Heart left ventricle (tissue), 16 donors: ENCODE measurements at regions not wholly inside any gene's neighbourhood (a gene's known extent, or its start where the extent isn't known, plus 50 kb on each side); places are given as distances from the start of the nearest gene placed in this dataset.
A peak's percentile ranks its signal among the peaks of the same experiment; 100 is the strongest.

Experiments used
- ATAC-seq, 4 donors: fragments of 200-7000 bp; cut with Tn5 transposase; one replicate each; pipeline ENCODE4 v1.9.1; 2020 to 2022; ENCODE audit warnings: moderate library complexity in 4 of 4, mild to moderate bottlenecking in 3 of 4, moderate number of reproducible peaks in 1 of 4
- DNase-seq, 5 donors: peaks; one replicate each; pipeline ENCODE4 v3.0.0-alpha.2; 2020
- H3K27ac ChIP-seq, 12 donors: fragments of 200-600 bp; sonication (generic) in 4 of 12; one replicate each; pipeline versions ENCODE4 v1.5.0 to v1.8.0; 2016 to 2022; ENCODE audit warnings: mild to moderate bottlenecking in 2 of 12
- H3K27me3 ChIP-seq, 9 donors: fragments of 200-600 bp; sonication (generic) in 2 of 9; one replicate each; pipeline versions ENCODE4 v1.5.1 to v1.8.0; 2016 to 2022; ENCODE audit warnings: mild to moderate bottlenecking in 3 of 9
- H3K36me3 ChIP-seq, 9 donors: fragments of 200-600 bp; sonication (generic) in 2 of 9; one replicate each; pipeline versions ENCODE4 v1.5.0 to v1.8.0; 2018 to 2022; ENCODE audit warnings: mild to moderate bottlenecking in 2 of 9
- H3K4me1 ChIP-seq, 12 donors: fragments of 200-600 bp; sonication (generic) in 4 of 12; one replicate each; pipeline versions ENCODE4 v1.5.0 to v1.8.0; 2016 to 2022; ENCODE audit warnings: mild to moderate bottlenecking in 3 of 12
- H3K4me3 ChIP-seq, 12 donors: fragments of 200-600 bp; sonication (generic) in 4 of 12; one replicate each; pipeline versions ENCODE4 v1.5.0 to v1.8.0; 2017 to 2022; ENCODE audit warnings: mild to moderate bottlenecking in 9 of 12, moderate library complexity in 4 of 12
- H3K9me3 ChIP-seq, 12 donors: fragments of 200-600 bp; sonication (generic) in 4 of 12; one replicate each; pipeline versions ENCODE4 v1.5.0 to v1.8.0; 2016 to 2022; ENCODE audit warnings: mild to moderate bottlenecking in 1 of 12
- POLR2A ChIP-seq, 2 donors: fragments of 450-650 bp; IDR thresholded peaks; one replicate each; pipeline ENCODE4 v1.6.1; 2017; ENCODE audit warnings: antibody characterized with exemption in 2 of 2, mild to moderate bottlenecking in 2 of 2, moderate library complexity in 2 of 2
- WGBS, 4 donors: extraction: QIAGEN DNeasy Blood & Tissue Kit in 2 of 4; methylation state at CpG; one replicate each; pipeline versions ENCODE4 v1.1.5 to v1.1.7; 2013 to 2018; 5-methylcytosine and 5-hydroxymethylcytosine counted together
- intact Hi-C, 10 donors: fragments of 100-400 bp; cut with DNase I; formaldehyde crosslinking; loops; one replicate each; pipeline versions ENCODE4 v1.11.1 to v1.14.2; 2022
- TF ChIP-seq, protein P1 (sequence below), 12 donors: fragments of 200-600 bp; sonication (generic) in 4 of 12; IDR thresholded peaks; one replicate each; pipeline versions ENCODE4 v1.5.0 to v1.8.0; 2018 to 2022; ENCODE audit warnings: antibody characterized with exemption in 12 of 12, mild to moderate bottlenecking in 5 of 12
- donor health status: ischemic (EF 13 %, LVEDD 7.1; RV severe dilation, severe dysfunction).
- donor health status: healthy with polysubstance abuse.
- donor health status: DM: no; HTN: yes; CAD: no.
- donor health status: DM: no; HTN: no; CAD: no.
- donor health status: ischemic (EF 25% LVEDD 6.9; RV normal size, moderate dysfunction).
- donor health status: ischemic (EF 25% LVEDD 5.7; RV mildly dilated, moderate dysfunction).
- donor health status: healthy.
- donor health status: DM: yes; HTN: yes; CAD: no.
- donor health status: ischemic (EF 35%, LVEDD 5.7; RV mildly dilated, moderate dysfunction).
- donor health status: nonischemic (EF 11% LVEDD 7.7; RV severe dilation, severe dysfunction).
- donor health status: DM: yes; HTN: yes; CAD: no.
- donor health status: PGD.
- donor health status: ischemic (EF 29% LVEDD 5.4; RV normal size, mild dysfunction).
- donor health status: nonischemic (EF 23%, LVEDD 6.1; RV moderate dilation, normal function).

DNA sequence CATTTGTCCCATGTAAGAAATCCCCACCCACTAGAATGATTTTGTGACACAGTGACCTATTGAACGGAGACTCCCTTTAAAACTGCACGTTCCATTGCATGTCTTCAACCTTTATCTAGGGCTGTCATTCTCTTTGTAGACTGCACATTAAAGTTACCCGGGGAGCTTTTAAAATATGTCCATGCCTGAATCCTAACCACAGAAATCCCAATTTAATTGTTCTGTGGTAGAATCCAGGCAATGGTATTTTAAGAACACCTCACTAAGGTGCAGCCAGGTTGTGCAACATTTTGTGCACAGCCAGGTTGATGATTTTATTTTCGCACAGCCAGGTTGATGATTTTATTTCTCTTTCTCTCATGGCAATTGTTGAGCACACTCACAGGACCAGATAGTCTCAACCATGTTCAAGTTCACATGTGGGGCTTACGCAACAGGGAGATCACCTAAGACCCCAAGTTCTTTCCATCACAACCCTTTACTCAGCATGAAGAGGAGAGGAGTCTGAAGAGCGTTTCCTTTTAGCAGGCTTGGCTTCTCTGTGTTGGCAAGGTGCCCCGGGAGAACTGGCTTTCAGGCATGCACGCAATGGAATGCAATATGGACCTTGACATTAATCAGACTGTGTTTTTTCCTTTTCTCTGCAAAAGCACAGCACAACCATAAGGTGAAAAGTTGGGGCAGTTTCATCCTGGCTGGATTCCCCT, 467.3 kb upstream of the ETAA1 start:
- ATAC-seq, result peak in 2 of 4 donors; percentile 53 to 56
- intact Hi-C loops, result no loop called here
- Histone ChIP-seq H3K4me1 (no peaks in the 10 kb centered on the region), H3K4me3 (no peak overlapping the region), H3K9me3 (no peaks in the 10 kb centered on the region), H3K27me3 (peaks cover 0 to 4% (median 0%) of the 10 kb centered on the region in 9 donors), H3K36me3 (no peaks in the 10 kb centered on the region), H3K27ac (no peak overlapping the region)
- WGBS, 4 donors, result 30 to 39% (median 34%) methylated on average over 8 of the region's 8 CpGs
- DNase-seq, result peak; percentile 20 to 66 (median 40)
- TF ChIP-seq, protein P1, sequence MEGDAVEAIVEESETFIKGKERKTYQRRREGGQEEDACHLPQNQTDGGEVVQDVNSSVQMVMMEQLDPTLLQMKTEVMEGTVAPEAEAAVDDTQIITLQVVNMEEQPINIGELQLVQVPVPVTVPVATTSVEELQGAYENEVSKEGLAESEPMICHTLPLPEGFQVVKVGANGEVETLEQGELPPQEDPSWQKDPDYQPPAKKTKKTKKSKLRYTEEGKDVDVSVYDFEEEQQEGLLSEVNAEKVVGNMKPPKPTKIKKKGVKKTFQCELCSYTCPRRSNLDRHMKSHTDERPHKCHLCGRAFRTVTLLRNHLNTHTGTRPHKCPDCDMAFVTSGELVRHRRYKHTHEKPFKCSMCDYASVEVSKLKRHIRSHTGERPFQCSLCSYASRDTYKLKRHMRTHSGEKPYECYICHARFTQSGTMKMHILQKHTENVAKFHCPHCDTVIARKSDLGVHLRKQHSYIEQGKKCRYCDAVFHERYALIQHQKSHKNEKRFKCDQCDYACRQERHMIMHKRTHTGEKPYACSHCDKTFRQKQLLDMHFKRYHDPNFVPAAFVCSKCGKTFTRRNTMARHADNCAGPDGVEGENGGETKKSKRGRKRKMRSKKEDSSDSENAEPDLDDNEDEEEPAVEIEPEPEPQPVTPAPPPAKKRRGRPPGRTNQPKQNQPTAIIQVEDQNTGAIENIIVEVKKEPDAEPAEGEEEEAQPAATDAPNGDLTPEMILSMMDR (IDR thresholded peaks at IDR 0.05), result no peak
- no peak for TF ChIP-seq POLR2A (IDR thresholded peaks at IDR 0.05)

DNA sequence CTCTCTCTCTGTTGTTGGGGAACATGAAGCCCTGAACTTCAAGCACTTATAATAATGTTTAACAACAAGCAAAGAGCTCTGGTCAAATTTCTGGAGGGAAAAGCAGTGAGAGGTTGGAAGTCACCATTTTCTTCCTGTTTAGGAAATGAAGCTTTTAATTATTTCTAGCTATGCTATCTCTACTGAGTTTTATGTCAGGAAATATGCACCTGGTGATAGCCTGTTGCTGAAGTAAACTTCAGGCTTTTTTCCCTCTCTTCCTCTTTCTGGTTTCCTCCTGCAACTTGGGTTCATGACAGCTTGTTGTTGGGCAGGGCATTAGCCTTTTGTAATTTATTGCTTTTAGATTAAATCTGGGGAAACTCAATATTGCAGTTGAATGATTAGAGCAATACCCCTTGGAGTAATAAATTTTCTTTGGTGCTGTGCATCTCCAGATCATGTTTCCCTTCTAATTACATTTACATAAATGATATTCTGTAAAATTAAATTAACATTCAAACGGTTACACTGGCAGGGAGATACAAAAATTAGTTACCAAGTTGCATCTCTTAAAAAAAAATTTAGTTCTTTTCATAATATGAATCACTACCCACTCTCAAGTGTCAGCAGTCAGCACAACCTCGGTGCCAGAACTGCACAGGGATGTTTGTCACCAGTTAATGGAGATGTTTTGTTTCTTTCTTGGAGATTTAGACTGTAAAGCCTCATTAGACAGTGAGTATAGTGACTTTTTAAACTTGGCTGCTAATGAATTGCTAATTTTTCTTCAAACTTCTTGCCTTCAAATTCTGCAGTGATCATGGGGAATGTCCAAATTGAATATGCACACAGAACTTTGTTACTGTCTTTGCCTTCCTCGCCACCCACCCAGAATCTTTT, 466.6 kb upstream of the ETAA1 start:
- no peak overlapping the region for H3K4me3 ChIP-seq
- peaks cover 0 to 4% (median 0%) of the 10 kb centered on the region in 9 donors for H3K27me3 ChIP-seq

DNA sequence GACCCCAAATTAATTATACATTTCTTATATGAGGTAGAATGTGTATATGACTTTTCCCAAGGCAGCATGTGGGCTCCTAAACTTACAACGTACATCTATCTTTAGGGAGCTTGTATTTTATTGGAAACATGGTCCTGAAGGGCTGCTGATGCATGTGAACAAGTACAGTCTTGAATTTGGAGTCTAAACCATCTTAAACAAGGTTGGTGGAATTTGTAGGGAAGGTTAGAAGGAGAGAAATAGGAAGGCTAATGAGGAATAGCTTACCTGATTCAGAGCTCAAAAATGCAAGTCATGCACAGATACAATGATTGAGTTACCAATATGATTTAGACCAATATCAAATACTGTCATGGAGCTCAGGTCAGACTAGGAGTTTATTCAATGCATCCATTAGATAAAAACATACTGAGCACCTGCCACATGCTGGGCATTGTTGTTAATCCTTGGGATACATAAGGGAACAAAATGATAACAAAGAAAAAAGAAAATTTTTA, 458.6 kb upstream of the ETAA1 start:
- TF ChIP-seq, protein P1 (IDR thresholded peaks at IDR 0.05), result no peak
- TF ChIP-seq POLR2A (IDR thresholded peaks at IDR 0.05), result no peak
- peaks cover 0 to 3% (median 0%) of the 10 kb centered on the region in 12 donors for H3K9me3 ChIP-seq
- 85 to 91% (median 86%) methylated on average over 1 of the region's 1 CpG for WGBS, 4 donors
- H3K36me3 ChIP-seq, result no peaks in the 10 kb centered on the region
- H3K27ac ChIP-seq, result no peak overlapping the region
- intact Hi-C loops, result no loop called here
- no peak overlapping the region for H3K4me3 ChIP-seq
- ATAC-seq, result no peak
- no peak for DNase-seq
- no peaks in the 10 kb centered on the region for H3K4me1 ChIP-seq
- peaks cover 0 to 4% (median 0%) of the 10 kb centered on the region in 9 donors for H3K27me3 ChIP-seq

More for the DNA sequence above, 466.6 kb upstream of the ETAA1 start:
- ATAC-seq, result no peak
- WGBS, 4 donors, result 65 to 72% (median 69%) methylated on average over 3 of the region's 3 CpGs
- Histone ChIP-seq H3K27ac (no peak overlapping the region), H3K36me3 (no peaks in the 10 kb centered on the region), H3K4me1 (no peaks in the 10 kb centered on the region), H3K9me3 (no peaks in the 10 kb centered on the region)
- no peak for DNase-seq
- intact Hi-C loops, result no loop called here
- TF ChIP-seq, protein P1 (IDR thresholded peaks at IDR 0.05), result no peak
- no peak for TF ChIP-seq POLR2A (IDR thresholded peaks at IDR 0.05)

DNA sequence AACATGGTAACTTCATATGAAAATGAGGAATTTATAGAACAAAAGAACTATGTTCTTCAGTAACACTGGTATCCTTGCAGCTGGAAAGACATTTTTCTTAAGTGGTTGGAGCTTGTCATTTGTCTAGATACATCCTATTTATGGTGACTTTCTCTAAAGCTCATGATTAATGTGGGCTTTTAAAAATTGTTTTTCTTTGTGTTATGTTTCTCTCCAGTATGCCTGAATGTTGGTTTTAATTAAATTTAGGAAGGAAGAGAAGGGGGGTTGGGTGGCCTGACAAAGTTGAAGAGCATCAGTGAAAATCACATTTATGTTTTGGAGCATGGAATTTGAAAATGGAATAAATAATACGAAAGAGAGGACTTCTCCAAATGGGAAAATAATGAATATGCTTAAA, 457.1 kb upstream of the ETAA1 start:
- TF ChIP-seq, protein P1 (IDR thresholded peaks at IDR 0.05), result no peak
- no peak for TF ChIP-seq POLR2A (IDR thresholded peaks at IDR 0.05)
- Histone ChIP-seq H3K9me3 (peaks cover 0 to 3% (median 0%) of the 10 kb centered on the region in 12 donors), H3K4me1 (no peaks in the 10 kb centered on the region), H3K27ac (no peak overlapping the region), H3K27me3 (no peaks in the 10 kb centered on the region), H3K36me3 (no peaks in the 10 kb centered on the region), H3K4me3 (no peak overlapping the region)
- intact Hi-C loops, result no loop called here
- ATAC-seq, result no peak
- 66 to 78% (median 69%) methylated on average over 1 of the region's 1 CpG for WGBS, 4 donors
- no peak for DNase-seq
